ENCODE measurements at regions not wholly inside any gene's neighbourhood (a gene's known extent, or its start where the extent isn't known, plus 50 kb on each side); places are given as distances from the start of the nearest gene placed in this dataset.
A peak's percentile ranks its signal among the peaks of the same experiment; 100 is the strongest.
"Not testable (repeated sequence)": the region's sequence is repeated elsewhere in the genome, so short reads cannot be mapped to it uniquely, and the experiment has no call there.

DNA sequence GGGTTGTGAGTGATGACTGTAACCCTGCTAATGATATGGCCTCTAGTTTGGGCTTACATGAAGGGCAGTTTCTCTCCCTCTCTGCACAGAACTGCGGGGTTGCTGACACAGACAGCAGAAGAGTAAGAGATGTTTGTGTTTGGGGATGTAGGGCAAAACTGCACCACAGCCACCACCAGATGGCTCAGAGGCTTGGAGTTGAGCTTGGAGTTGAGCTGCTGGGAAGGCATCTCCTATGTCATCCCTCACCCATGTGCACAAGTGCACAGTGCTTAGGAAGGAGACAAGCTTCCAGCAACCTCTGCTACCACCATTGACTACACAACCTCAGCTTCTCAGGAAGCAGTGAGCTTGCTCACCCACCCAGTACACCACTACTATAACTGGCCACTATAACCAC lies 303.9 kb upstream of the DEFB112 start:
- peak; percentile 45 for DNase-seq

DNA sequence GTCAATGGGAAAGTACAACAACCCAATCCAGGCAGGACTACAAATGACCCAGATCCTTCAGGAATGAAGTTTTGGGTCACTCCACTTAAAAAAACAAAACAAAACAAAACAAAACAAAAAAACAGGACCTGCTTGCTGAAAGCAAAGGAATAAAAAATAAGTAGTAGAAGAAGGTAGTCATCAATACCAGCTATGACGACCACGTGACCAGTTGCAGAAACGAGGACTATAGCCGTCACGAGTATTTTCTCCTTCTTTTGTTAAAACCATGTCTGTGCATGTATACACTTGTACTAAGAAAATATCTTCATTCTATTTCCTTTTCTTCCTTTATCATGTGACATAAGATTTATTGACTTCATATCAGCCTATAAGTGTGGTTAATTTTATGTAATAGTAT lies 308.4 kb upstream of the DEFB112 start:
- no peak for DNase-seq

DNA sequence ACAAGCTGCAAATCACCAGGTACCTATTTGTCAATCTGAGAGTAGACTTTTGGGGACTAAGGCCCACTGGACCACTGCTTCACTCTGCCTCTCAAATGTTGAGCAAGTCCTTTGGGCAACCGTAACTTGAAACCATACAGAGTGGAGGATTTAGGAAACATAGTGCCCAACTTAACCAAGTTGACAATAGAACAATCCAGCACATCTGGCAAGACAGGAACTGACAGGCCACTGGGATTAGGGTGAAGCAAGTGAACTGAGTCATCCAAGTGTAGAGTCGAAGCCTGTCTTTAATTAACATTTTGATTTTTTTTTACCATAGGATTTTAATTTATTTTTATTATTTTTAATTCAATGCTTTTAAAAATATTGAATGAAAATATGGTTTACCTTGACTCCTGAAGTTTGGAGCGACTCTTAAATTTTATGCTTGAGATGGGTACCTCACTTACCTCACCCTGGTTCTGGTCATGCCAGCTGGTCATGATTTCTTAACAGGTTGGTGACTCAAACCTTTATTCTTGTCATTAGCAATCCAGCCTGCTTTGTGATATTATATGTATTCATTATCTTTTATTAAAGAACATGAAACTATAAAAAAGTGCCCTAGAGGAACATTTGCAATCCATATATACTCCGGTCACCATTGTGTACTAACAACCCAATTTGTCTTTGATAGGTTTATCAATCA lies 312.1 kb upstream of the DEFB112 start:
- DNase-seq, result no peak

DNA sequence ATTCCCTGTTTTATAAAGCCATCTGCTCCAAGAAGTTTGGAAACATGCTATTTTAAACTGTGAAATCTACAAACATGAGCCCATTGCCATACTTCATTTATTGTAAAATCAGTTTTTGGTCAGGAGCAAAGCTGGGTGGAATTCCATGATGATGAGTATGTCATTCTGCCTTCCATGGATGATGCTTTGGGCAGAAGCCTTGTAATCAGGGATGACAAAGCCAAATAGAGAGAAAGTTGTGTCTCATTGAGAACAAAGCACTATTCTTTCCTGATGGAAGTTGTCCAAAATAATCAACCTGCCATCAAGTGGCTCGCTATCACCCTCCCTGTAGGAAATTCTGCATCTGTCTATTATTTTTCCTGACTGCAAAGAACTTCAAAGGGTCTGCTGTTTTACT lies 313.0 kb upstream of the DEFB112 start:
- DNase-seq, result no peak

DNA sequence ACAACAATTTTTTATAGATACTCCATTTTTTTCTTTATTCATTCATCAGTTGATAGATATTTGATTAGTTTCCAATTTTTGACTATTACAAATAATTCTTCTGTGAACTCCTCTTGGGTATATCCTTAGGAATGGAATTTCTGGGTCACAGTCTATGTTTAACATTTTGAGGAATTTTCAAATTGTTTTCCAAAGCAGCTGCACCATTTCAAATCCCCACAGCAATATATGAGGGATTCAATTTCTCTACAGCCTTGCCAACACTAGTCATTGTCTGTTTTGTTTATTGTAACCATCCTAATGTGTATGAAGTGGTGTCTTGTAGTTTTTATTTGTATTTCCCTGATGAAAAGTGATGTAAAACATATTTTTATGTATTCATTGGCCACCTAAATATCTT lies 320.3 kb upstream of the DEFB112 start:
- no peak for DNase-seq

DNA sequence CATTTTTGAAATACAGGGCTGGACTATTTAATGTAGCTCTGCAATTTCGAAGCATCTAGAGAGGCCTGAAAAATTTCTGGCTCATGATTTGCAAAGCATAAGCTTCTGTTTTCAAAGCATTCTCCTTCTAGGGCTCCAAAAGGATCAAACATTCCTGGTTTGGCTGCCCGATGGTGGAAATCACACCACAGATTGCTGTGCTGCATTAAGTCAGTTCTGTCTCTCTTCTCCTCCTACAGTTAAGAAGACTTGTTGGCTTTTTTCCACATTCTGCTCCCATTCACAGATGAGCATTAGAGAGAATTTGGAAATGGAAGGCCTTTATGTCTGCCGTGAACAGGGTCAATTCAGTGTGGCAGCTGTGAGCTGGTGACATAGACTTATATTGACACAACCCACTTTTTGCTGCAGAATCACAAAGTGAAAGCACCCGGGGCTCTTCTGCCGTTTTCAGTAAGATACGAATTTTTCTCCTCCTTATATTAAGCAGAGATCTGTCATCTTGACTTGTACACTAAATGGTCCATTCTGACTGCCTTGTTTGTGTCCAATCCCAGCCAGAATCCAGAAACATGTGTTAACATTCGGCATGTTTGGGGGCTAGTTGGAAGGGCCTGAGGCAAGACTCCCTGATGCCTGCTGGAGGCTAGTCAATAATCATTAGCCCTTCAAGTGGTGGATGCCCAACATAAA lies 330.8 kb upstream of the DEFB112 start:
- peak; percentile 52 for DNase-seq

DNA sequence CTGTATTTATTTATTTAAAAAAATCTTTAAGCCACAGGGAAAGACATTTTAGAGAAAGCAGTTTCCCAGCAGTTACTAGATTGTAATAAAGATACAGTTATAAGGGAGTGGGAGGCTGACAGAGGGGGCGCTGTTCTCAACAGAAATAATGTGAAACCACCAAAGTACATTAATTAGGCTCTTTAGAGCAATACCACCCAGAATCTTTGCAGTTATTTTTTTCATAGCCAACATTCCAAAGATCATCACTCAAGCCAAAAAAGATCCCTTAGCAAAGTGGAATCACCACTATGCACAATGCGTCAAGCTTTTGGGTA lies 331.3 kb upstream of the DEFB112 start:
- DNase-seq, result peak; percentile 59

DNA sequence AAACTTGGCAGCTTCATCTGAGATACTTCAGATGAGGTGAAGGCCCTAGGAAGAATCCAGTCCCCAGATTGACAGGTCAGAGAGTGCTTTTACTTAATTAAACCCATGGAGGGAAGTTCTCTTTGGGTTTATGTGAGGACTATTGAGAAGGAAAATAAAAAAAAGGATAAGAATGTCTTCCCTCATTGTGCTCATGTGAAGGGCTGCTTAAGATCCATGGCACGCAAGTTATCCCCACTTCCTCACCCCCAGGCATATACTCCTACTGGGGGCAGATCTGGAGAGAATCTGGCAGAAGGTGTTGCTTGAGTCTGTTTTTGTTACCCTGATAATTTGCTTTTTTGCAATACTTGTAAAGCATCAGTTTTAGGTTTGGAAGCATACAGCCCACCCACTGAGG lies 322.9 kb upstream of the TFAP2D start:
- no peak for DNase-seq

DNA sequence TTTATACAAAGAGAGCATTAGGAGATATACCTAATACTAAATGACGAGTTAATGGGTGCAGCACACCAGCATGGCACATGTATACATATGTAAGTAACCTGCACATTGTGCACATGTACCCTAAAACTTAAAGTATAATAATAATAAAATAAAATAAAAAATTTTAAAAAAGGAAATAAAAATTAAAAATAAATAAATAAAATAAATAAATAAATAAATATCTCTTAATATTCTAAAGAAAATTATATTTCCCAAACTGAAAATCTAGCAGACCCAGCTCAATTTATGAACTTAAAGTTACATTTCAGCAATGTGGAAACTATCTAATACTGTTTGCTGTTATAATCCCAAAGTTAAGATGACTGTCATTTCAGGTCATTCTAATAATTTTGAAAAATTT lies 319.2 kb upstream of the TFAP2D start:
- not testable (repeated sequence) for DNase-seq

DNA sequence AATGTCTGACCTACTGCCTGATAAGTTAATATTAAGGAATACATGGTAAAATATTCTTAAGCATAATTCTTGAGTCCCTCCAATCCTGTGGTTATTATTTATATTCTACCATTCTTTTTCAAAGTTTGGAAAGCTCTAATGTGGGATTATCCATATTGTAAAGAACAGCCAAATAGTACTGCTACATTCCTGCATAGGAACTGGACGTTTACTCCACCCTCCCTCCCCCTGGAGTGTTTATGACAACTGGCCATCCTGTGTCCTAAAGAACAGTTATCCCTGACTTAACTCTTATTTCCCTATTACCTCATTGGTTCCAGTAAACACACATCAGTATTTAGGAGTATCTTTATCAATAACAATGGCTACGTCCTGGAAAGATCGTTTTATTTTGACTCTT lies 308.7 kb upstream of the TFAP2D start:
- no peak for DNase-seq

DNA sequence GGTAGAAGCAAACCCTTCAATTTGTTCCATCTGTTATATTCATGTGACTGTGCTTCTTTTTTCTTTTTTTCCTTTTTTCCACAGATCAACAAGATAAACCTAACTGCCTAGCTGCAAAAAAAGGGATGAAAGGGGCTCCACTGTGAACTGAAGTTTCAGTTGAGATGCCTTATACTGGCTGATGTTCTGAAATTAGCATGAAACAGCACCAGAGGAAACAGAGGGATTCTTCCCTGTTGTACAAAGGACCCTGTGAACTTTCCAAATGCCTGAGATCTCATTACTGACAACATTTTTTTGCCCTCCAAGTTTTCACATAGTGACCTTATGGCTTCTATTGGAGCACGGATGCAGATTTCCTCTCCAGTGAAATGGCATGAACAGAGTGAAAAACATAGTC lies 302.7 kb upstream of the TFAP2D start:
- DNase-seq, result no peak

DNA sequence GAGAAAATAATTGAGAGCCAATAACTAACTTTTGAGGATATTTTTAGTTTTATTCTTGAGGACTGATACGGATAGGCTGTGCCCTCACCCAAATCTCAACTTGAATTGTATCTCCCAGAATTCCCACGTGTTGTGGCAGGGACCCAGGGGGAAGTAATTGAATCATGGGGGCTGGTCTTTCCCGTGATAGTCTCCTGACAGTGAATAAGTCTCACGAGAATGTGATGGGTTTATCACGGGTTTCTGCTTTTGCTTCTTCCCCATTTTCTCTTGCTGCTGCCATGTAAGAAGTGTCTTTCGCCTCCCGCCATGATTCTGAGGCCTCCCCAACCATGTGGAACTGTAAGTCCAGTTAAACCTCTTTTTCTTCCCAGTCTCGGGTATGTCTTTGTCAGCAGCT lies 292.3 kb upstream of the TFAP2D start:
- not testable (repeated sequence) for DNase-seq

DNA sequence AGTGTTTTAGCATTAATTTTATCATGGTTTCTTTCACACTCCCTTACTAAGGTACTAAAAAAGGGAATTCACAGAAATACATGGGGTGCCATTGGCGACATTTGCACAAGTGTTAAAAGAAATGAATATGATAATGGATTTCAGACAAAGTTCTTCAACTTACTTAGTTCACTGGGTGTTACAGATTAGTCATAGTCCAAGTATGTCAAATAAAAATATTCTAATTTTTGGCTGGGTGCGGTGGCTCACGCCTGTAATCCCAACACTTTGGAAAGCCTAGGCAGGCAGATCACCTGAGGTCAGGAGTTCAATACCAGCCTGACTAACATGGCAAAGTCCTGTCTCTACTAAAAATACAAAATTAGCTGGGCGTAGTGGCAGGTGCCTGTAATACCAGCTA lies 286.1 kb upstream of the TFAP2D start:
- no peak for DNase-seq

DNA sequence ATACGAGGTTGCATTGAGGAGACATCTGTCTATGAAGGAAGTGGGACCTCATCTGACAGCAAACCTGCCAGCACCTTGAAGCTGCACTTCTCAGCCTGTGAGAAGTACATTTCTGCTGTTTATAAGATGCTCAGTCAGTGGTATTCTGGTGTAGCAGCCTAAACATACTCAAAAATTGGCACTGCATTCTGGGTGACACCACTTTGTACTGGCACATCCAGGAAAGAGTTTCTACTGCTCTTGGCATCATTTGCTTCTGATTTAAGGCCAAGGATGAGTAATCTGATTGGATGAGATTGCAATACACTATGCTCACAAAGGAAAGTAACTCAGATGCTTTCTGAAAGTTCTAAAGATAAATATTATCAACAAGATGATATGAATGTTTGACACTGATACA lies 275.4 kb upstream of the TFAP2D start:
- DNase-seq, result no peak

DNA sequence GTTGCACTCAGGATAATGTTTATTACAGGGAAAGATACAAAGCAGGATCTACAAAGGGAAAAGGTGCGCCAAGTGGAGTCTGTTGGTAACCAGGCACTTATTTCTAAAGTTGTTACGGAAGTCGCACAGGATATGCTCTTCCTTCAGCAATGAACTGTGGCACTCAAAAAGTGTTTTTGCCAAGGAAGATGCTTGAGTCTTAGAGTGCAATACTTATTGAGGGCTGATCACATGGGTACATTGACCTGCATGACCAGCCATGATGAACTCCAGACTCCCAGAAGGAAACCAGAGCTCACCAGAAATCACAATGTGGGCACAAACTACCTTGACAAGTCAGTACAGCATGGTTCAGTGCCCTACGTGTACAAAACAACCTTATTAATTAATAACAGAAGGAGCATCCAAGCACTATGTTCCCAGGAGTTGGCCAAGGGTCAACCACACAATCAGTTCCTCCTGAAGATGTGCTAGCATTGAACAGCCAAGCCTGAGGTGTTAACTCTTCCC lies 270.7 kb upstream of the TFAP2D start:
- DNase-seq, result no peak

DNA sequence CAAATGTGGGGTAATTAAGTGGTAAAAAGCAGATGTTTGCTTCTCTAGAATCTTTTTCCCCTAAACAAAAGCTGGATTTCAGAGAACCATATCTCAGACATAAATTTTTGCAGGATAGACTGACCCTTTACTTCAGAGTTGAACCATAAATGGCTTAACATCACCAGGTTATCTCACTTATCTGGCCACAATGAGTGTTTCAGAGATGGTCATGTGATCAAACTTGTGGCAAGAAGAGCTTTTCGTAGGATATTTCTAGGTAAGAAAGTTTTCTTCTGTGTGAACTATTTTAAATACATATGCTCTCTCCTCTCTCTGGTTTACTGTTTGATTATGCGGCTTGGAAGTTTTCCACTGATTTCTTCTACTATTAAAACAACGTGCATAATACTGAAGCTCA lies 270.2 kb upstream of the TFAP2D start:
- no peak for DNase-seq

DNA sequence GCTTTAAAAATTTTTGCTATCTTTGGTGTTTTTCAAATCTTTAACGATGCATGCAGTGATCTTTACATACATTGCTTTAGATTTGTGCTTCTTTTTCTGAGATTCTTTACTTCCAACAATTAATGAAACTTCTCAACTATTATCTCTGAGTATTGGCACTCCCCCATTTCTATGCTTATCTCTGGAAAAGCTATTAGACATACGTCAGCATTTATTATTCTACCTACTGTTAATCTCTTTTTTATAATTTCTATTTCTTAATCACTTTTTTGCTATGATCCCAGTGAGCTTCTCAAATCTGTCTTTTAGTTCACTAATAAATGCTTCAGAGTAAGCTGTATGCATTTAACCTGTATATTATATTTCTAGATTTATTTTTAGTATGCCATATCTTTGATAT lies 264.2 kb upstream of the TFAP2D start:
- no peak for DNase-seq

DNA sequence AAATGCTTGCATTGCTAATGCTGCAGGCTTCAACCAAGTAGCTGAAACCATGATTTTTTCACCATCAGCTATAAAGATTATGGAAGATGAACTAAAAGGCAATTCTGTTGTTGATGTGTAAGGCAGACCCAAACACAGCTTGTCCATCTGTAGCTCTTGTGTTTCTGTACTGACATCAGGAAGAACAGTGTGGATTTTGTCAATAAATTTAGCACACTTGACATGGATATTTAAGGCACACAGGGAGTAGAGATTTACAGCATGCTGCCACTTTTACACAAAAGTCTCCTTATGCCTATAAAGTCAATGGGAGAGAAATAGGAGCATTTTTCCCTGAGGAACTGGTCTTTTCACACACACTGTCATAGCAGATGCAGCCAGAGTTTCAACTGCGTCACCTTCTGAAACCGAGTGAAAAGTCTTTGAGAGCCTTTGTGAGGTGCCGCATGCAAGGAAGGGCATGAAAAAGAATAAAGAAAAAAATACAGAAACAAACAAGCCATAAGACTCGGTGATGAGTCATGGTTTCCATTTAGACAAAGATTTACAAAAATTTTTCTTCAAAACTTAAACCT lies 261.4 kb upstream of the TFAP2D start:
- no peak for DNase-seq

DNA sequence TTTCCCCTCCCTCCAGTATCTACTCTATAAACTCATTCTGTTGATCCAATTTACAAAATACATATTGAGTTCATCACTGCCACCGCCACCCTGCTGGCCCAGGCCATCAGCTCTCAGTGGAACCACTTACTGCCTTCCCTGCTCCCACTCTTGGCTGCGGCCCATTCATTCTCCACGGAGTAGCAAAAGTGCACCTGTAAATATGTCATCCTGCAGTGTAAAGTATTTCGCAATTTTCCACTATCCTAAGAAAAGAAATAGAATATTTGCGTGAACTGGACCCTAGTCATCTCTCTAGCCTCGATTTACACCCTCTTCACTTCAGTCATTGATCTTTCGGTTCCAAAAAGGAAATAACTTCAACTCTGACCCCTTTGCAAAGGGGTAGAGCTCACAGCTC lies 258.3 kb upstream of the TFAP2D start:
- DNase-seq, result no peak

DNA sequence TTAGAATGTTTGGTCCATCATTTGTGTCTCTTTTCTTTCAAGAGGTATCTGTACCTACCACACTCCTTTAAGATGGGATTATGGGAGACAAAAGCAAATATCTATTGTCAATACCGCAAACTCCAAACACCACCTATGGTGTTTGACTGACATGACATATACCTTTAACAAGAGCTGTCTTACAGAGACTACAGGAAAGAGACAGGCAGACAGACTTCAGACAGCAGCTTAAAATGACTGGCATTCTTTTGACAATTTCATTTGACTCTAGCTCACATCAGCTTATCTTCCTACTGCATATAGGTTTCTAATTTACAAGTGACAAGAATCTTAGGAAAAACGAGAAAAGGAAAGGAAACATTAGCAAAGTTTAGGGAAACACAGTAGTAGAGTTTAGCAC lies 256.0 kb upstream of the TFAP2D start:
- peak; percentile 5 for DNase-seq

DNA sequence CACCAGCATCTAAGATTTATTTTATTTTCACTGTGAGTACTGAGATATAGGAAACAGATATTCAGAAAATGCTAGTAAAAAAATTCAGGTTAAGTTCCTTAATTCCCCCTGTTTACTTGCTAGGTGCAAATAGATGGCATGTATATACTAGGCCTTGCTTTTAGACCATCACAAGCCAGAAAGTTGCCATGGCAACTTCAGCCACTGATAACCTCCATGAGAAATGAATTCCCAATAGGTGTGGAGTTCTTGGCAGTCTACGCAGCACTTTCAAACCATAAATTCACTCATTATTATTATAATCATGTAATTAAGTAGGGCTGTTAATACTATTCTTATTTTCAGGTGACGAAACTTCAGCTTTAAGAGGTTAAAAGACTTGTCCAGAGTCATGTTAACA lies 251.6 kb upstream of the TFAP2D start:
- DNase-seq, result no peak

DNA sequence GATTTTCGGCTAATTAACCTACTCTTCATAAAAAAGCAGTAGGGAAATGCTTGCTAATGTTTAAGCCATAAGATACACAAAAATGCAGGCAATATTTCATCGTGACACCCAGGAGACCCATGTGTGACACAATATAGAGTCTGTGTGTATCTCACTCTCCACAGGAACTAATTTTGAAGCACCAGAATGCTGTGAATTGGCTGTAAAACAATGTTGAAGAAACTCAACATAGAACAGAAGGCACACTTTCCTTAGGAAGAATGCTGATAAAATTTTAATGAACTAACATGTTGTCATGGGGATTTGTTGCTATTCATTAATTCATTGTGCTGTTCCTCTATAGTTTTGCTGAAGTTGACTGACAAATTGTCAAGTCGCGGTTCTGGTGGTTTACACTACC lies 249.4 kb upstream of the TFAP2D start:
- DNase-seq, result no peak

DNA sequence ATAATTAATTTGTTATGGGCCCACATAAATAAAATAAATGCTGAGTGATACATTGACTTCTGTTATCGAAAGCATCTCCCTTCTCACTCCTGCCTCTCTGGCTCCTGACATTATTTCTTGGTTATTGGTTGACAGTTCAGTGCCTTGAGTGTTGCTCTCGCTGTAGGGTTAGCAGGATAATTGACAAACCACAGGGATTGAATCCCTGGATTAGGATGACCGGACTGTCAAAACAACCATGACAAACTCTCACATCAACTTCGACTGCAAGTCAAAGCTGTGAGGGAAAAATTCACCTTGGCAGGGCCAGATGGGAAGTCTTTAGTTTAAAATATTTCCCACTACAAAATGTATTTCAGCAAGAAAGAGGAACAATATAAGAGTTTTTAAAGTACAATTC lies 245.4 kb upstream of the TFAP2D start:
- DNase-seq, result no peak

DNA sequence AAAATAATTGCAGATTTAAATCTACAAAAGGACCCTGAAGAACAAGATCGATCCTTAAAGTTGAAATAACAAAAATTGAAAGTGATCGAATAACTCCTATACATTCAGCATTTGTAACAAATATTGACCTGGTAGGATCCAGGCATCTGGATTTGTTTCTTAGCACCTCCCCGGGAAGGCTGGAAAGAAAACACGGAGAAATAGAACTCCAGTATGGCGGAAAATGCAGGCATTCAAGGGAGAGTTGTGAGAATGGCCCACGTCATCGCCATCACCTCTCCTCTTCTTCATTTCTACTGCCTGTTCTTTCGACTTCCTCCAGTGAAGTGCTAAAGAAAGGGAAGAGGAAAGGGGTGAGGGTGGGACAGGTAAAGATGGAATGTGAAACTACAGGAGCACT lies 242.3 kb upstream of the TFAP2D start:
- no peak for DNase-seq

DNA sequence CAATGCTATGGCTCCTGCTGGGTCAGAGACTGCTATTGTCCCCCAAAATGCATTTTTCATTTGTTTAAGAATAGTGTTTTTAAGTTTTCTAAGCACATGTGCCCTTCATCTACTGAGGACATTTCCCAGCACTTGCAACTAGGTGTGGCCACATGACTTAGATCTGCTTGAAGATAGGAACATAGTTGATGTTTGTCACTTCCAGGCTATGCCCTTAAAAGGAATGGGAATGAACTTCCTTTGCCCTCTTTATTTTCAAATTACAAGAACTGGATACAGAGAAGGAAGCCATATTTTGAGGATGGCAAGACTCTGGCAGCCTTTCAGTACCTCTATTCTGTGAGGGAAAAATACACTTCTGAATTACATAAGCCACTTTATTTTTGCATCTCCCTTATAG lies 203.0 kb upstream of the TFAP2D start:
- no peak for DNase-seq

Measured in DMS53 (cell line).